K562 (cell line): ENCODE measurements at regions not wholly inside any gene's neighbourhood (a gene's known extent, or its start where the extent isn't known, plus 50 kb on each side); places are given as distances from the start of the nearest gene placed in this dataset.

Experiments
- CC2D1A ChIP-seq: fragments of 450-650 bp; IDR thresholded peaks from 2 replicates; pipeline ENCODE4 v1.6.1; 2017; ENCODE audit warnings: mild to moderate bottlenecking
- EGR1 ChIP-seq: fragments of 450-650 bp; conservative IDR thresholded peaks from 2 replicates; pipeline ENCODE4 v1.6.1; 2017; ENCODE audit warnings: mild to moderate bottlenecking
- FOXA1 ChIP-seq: fragments of 450-650 bp; IDR thresholded peaks from 2 replicates; pipeline ENCODE4 v1.6.1; 2016; ENCODE audit warnings: mild to moderate bottlenecking, borderline replicate concordance
- GABPA ChIP-seq: fragments of 200-800 bp; sonication (Bioruptor generic); conservative IDR thresholded peaks from 2 replicates; pipeline ENCODE4 v1.6.1; 2016; ENCODE audit warnings: low read depth, missing genetic modification characterization, missing compliant biosample characterization
- IRF2 ChIP-seq: sonication (generic); formaldehyde crosslinking; IDR thresholded peaks from 2 replicates; pipeline ENCODE4 v1.8.1; 2022; ENCODE audit warnings: mild to moderate bottlenecking, missing genetic modification reagents
- PREB ChIP-seq: sonication (generic); formaldehyde crosslinking; IDR thresholded peaks from 2 replicates; pipeline ENCODE4 v1.8.1; 2023; ENCODE audit warnings: mild to moderate bottlenecking, missing genetic modification reagents
- ZKSCAN3 ChIP-seq: fragments of 250-450 bp; sonication (Bioruptor Pico); IDR thresholded peaks from 2 replicates; pipeline ENCODE4 v1.4.0; 2020
- ZNF124 ChIP-seq: sonication (generic); formaldehyde crosslinking; IDR thresholded peaks from 2 replicates; pipeline ENCODE4 v1.8.1; 2022; ENCODE audit warnings: missing genetic modification reagents
- ZNF318 ChIP-seq, 2 experiments: fragments of 450-650 bp; IDR thresholded peaks; 2 replicates each; pipeline ENCODE4 v1.6.1; 2016; ENCODE audit warnings: mild to moderate bottlenecking in 2 of 2, borderline replicate concordance in 1 of 2, low read depth in 1 of 2, moderate library complexity in 1 of 2
- ZNF347 ChIP-seq: fragments of 450-650 bp; formaldehyde crosslinking; IDR thresholded peaks from 2 replicates; pipeline ENCODE4 v1.4.0; 2020; ENCODE audit warnings: low read depth, mild to moderate bottlenecking, moderate library complexity
- ZNF766 ChIP-seq: fragments of 200-800 bp; sonication (Bioruptor generic); conservative IDR thresholded peaks from 2 replicates; pipeline ENCODE4 v1.6.1; 2016; ENCODE audit warnings: missing genetic modification characterization, missing compliant biosample characterization
- TF ChIP-seq, protein P1 (sequence below): sonication (generic); formaldehyde crosslinking; IDR thresholded peaks from 2 replicates; pipeline ENCODE4 v1.8.0; 2022; ENCODE audit warnings: mild to moderate bottlenecking, missing genetic modification reagents
- TF ChIP-seq, protein P2 (sequence below): fragments of 450-650 bp; IDR thresholded peaks from 2 replicates; pipeline ENCODE4 v1.6.1; 2018; ENCODE audit not compliant: partially characterized antibody
- TF ChIP-seq, protein P3 (sequence below): fragments of 450-650 bp; IDR thresholded peaks from 2 replicates; pipeline ENCODE4 v1.6.1; 2016; ENCODE audit warnings: missing biosample characterization, missing genetic modification characterization

- TF ChIP-seq ZNF318 (IDR thresholded peaks at IDR 0.05; ENCODE audit: borderline replicate concordance in 1 of 2, low read depth in 1 of 2) (no peak), IRF2 (CRISPR knock-in tag) (no peak), PREB (CRISPR knock-in tag) (no peak), CC2D1A (no peak), ZKSCAN3 (CRISPR knock-in tag) (no peak), ZNF124 (CRISPR knock-in tag) (no peak), ZNF766 (no peak), EGR1 (no peak), ZNF347 (CRISPR knock-in tag) (no peak), FOXA1 (no peak), GABPA (no peak)
- TF ChIP-seq, protein P1, sequence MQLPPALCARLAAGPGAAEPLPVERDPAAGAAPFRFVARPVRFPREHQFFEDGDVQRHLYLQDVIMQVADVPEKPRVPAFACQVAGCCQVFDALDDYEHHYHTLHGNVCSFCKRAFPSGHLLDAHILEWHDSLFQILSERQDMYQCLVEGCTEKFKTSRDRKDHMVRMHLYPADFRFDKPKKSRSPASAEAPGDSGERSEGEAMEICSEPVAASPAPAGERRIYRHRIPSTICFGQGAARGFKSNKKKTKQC (CRISPR knock-in tag): no peak
- TF ChIP-seq, protein P2, sequence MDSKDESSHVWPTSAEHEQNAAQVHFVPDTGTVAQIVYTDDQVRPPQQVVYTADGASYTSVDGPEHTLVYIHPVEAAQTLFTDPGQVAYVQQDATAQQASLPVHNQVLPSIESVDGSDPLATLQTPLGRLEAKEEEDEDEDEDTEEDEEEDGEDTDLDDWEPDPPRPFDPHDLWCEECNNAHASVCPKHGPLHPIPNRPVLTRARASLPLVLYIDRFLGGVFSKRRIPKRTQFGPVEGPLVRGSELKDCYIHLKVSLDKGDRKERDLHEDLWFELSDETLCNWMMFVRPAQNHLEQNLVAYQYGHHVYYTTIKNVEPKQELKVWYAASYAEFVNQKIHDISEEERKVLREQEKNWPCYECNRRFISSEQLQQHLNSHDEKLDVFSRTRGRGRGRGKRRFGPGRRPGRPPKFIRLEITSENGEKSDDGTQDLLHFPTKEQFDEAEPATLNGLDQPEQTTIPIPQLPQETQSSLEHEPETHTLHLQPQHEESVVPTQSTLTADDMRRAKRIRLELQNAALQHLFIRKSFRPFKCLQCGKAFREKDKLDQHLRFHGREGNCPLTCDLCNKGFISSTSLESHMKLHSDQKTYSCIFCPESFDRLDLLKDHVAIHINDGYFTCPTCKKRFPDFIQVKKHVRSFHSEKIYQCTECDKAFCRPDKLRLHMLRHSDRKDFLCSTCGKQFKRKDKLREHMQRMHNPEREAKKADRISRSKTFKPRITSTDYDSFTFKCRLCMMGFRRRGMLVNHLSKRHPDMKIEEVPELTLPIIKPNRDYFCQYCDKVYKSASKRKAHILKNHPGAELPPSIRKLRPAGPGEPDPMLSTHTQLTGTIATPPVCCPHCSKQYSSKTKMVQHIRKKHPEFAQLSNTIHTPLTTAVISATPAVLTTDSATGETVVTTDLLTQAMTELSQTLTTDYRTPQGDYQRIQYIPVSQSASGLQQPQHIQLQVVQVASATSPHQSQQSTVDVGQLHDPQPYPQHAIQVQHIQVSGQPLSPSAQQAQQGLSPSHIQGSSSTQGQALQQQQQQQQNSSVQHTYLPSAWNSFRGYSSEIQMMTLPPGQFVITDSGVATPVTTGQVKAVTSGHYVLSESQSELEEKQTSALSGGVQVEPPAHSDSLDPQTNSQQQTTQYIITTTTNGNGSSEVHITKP: no peak
- TF ChIP-seq, protein P3, sequence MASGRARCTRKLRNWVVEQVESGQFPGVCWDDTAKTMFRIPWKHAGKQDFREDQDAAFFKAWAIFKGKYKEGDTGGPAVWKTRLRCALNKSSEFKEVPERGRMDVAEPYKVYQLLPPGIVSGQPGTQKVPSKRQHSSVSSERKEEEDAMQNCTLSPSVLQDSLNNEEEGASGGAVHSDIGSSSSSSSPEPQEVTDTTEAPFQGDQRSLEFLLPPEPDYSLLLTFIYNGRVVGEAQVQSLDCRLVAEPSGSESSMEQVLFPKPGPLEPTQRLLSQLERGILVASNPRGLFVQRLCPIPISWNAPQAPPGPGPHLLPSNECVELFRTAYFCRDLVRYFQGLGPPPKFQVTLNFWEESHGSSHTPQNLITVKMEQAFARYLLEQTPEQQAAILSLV (tag): no peak
Measured at GRCh38 chr10:52447931-52448353, 133.9 kb downstream of the DKK1 start (continued).
